ENCODE measurements at regions not wholly inside any gene's neighbourhood (a gene's known extent, or its start where the extent isn't known, plus 50 kb on each side); places are given as distances from the start of the nearest gene placed in this dataset.
"Not testable (repeated sequence)": the region's sequence is repeated elsewhere in the genome, so short reads cannot be mapped to it uniquely, and the experiment has no call there.

DNA sequence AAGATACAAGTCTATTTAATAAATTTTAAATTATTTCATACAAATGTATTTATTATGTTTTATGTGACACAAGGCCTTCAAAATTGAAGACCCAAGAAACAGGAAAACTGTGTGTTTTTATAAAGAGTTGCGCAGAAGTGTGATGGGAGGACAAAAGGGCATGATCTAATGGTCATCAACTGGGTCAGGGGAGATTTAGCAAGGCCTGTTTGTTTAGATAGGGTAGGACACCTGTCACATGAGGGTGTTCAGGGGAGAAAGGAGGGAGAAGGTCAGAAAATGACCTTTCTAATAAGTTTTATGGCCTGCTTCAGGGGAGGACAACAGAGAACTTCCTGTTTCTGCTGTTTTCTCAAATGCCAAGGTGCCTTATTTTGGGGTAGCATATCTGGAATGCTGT lies 528.8 kb downstream of the STK39 start:
- H3K9me3 ChIP-seq, result no peaks in the 10 kb centered on the region
- no peaks in the 10 kb centered on the region for H3K4me1 ChIP-seq
- no peak overlapping the region for H3K27ac ChIP-seq
- no peak overlapping the region for H3K4me3 ChIP-seq
- TF ChIP-seq, protein P1, sequence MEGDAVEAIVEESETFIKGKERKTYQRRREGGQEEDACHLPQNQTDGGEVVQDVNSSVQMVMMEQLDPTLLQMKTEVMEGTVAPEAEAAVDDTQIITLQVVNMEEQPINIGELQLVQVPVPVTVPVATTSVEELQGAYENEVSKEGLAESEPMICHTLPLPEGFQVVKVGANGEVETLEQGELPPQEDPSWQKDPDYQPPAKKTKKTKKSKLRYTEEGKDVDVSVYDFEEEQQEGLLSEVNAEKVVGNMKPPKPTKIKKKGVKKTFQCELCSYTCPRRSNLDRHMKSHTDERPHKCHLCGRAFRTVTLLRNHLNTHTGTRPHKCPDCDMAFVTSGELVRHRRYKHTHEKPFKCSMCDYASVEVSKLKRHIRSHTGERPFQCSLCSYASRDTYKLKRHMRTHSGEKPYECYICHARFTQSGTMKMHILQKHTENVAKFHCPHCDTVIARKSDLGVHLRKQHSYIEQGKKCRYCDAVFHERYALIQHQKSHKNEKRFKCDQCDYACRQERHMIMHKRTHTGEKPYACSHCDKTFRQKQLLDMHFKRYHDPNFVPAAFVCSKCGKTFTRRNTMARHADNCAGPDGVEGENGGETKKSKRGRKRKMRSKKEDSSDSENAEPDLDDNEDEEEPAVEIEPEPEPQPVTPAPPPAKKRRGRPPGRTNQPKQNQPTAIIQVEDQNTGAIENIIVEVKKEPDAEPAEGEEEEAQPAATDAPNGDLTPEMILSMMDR (IDR thresholded peaks at IDR 0.05), result no peak
- no peaks in the 10 kb centered on the region for H3K27me3 ChIP-seq
- H3K36me3 ChIP-seq, result no peaks in the 10 kb centered on the region
- no peak for DNase-seq (ENCODE audit: low spot score)

DNA sequence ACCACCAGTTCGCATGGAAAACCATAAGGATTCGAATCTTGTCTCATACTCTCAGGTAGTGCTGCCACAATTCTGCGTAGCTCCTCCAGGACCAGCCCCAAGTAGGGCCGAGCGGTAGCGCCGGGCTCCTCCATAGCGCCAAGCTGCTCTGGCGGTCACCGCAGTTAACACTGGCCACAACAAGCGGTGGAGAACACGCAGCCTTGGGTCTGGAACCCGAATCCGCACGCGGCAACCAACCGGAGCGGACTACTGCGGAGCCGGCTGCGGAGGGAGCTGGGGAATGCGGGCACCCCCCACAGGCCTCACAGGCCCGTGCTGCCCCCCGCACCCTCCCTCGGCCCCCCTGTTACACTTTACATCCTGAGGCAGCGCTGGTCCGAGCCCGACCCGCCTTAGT lies 531.5 kb downstream of the STK39 start:
- TF ChIP-seq, protein P1 (IDR thresholded peaks at IDR 0.05), result no peak
- H3K9me3 ChIP-seq, result no peaks in the 10 kb centered on the region
- H3K4me3 ChIP-seq, result no peak overlapping the region
- H3K4me1 ChIP-seq, result no peaks in the 10 kb centered on the region
- no peak for DNase-seq (ENCODE audit: low spot score)
- H3K27ac ChIP-seq, result no peak overlapping the region
- H3K36me3 ChIP-seq, result no peaks in the 10 kb centered on the region
- H3K27me3 ChIP-seq, result no peaks in the 10 kb centered on the region

DNA sequence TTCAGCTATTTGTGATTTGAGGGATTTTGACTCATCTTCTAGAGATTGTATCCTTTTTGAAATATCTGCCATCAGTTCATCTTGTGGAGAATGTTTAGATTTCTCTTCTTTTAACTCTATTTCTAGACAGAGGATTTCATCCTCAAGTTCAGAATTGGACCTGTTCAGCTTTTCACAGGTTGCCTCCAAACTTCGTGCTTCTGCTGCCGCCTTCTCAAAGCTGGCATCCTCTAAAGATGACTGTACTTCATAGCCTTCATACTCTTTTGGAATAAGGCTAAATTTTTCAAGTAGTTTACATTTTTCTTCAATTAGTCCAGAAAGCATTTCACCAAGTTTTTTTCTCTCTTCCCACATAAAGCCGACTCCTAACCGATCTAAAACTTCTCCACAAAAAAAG lies 531.9 kb downstream of the STK39 start:
- not testable (repeated sequence) for H3K4me1 ChIP-seq; H3K4me3 ChIP-seq; H3K9me3 ChIP-seq; H3K36me3 ChIP-seq; DNase-seq (ENCODE audit: low spot score); H3K27ac ChIP-seq; H3K27me3 ChIP-seq

DNA sequence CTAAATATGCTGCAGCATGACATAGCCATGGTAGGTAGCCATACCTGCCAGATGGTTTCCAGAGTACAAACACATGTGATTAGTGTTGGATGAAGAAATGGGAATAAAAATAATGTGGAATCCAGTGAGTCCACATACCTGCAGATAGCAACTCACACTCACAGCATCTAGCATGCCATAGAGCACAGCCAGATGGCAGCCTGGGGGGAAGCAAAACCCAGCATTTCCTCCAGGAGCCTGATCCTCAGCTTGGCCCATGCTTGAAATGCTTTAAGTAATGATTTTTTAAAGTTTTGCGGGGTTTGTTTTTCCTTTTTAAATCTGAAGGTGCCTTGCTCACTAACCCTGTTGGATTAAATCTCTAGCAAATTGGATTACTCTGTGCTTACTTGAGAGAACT lies 535.1 kb downstream of the STK39 start:
- Histone ChIP-seq H3K27me3 (no peaks in the 10 kb centered on the region), H3K4me3 (no peak overlapping the region), H3K4me1 (no peaks in the 10 kb centered on the region), H3K36me3 (no peaks in the 10 kb centered on the region), H3K9me3 (no peaks in the 10 kb centered on the region), H3K27ac (no peak overlapping the region)
- DNase-seq (ENCODE audit: low spot score), result no peak
- TF ChIP-seq, protein P1 (IDR thresholded peaks at IDR 0.05), result no peak

DNA sequence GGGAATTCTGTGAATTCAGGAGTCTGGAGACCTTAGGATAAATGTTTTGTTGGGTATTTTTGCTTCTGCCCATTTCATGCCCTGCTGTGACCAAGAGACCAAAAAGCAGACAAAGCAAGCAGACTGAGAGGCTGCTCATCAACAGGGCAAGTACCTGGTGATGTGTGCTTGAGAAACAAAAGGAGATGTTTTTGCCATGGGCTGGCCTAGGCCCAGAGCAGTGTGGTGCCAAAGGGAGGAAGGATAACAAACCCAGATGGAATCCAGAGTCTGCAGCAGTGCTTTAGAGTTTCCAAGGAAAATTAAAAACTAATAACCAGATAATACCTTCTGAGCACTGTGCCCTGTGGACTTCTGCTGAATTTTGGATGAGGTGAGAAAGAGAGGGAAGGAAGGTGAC lies 538.4 kb downstream of the STK39 start:
- TF ChIP-seq, protein P1 (IDR thresholded peaks at IDR 0.05), result no peak
- no peak for DNase-seq (ENCODE audit: low spot score)
- Histone ChIP-seq H3K4me3 (no peak overlapping the region), H3K9me3 (no peaks in the 10 kb centered on the region), H3K36me3 (no peaks in the 10 kb centered on the region), H3K27ac (no peak overlapping the region), H3K27me3 (no peaks in the 10 kb centered on the region), H3K4me1 (no peaks in the 10 kb centered on the region)

DNA sequence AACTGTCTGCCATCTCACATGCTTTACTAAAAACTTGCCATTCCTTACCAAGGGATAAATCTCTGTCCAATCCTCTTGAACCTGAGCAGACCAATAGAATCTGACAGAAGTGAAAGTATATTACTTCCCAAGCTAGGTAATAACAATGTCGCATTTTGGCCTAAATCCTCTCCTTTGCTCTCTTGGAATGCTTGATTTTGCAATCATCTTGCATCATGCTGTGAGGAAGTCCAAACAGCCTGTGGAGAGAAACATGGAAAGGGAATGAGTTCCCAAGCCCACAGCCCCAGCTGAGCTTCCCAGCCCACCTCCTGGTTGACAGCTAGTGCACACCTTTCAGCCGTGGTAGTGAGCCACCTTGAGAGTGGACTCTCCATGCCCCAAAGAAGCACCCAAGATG lies 540.6 kb downstream of the STK39 start:
- no peak for DNase-seq (ENCODE audit: low spot score)
- Histone ChIP-seq H3K36me3 (no peaks in the 10 kb centered on the region), H3K27me3 (no peaks in the 10 kb centered on the region), H3K9me3 (no peaks in the 10 kb centered on the region), H3K4me1 (no peaks in the 10 kb centered on the region), H3K27ac (no peak overlapping the region), H3K4me3 (no peak overlapping the region)
- TF ChIP-seq, protein P1 (IDR thresholded peaks at IDR 0.05), result no peak
